Parathyroid adenoma (tissue), 2 donors: ENCODE measurements at regions not wholly inside any gene's neighbourhood (a gene's known extent, or its start where the extent isn't known, plus 50 kb on each side); places are given as distances from the start of the nearest gene placed in this dataset.

Experiments
- H2AFZ ChIP-seq: fragments of 300-600 bp; sonication (generic); one replicate; pipeline ENCODE4 v1.7.0; 2017; ENCODE audit warnings: antibody characterized with exemption, mild to moderate bottlenecking
- H3K27ac ChIP-seq: fragments of 300-600 bp; sonication (generic); one replicate; pipeline ENCODE4 v1.7.0; 2017
- H3K27me3 ChIP-seq: fragments of 300-600 bp; sonication (generic); one replicate; pipeline ENCODE4 v1.7.0; 2017; ENCODE audit warnings: low read length; ENCODE audit not compliant: control insufficient read depth, insufficient read depth
- H3K36me3 ChIP-seq: fragments of 300-600 bp; sonication (generic); one replicate; pipeline ENCODE4 v1.7.0; 2017; ENCODE audit warnings: low read length; ENCODE audit not compliant: control insufficient read depth, insufficient read depth
- H3K4me1 ChIP-seq: fragments of 300-600 bp; sonication (generic); one replicate; pipeline ENCODE4 v1.7.0; 2017; ENCODE audit warnings: control low read depth
- H3K4me2 ChIP-seq: fragments of 300-600 bp; sonication (generic); one replicate; pipeline ENCODE4 v1.7.0; 2017; ENCODE audit warnings: low read length
- H3K4me3 ChIP-seq: fragments of 300-600 bp; sonication (generic); one replicate; pipeline ENCODE4 v1.7.0; 2017; ENCODE audit warnings: low read depth, low read length
- H3K79me2 ChIP-seq: fragments of 300-600 bp; sonication (generic); one replicate; pipeline ENCODE4 v1.7.0; 2017; ENCODE audit warnings: control low read depth
- H3K9ac ChIP-seq: fragments of 300-600 bp; sonication (generic); one replicate; pipeline ENCODE4 v1.7.0; 2017; ENCODE audit warnings: mild to moderate bottlenecking
- H3K9me3 ChIP-seq: fragments of 300-600 bp; sonication (generic); one replicate; pipeline ENCODE4 v1.7.0; 2017; ENCODE audit warnings: low read length; ENCODE audit not compliant: control insufficient read depth
- TF ChIP-seq, protein P1 (sequence below): fragments of 300-600 bp; sonication (generic); IDR thresholded peaks from one replicate; pipeline ENCODE4 v1.7.0; 2017; ENCODE audit warnings: antibody characterized with exemption, mild to moderate bottlenecking
- donor health status: primary hyperparathyroidism.

DNA sequence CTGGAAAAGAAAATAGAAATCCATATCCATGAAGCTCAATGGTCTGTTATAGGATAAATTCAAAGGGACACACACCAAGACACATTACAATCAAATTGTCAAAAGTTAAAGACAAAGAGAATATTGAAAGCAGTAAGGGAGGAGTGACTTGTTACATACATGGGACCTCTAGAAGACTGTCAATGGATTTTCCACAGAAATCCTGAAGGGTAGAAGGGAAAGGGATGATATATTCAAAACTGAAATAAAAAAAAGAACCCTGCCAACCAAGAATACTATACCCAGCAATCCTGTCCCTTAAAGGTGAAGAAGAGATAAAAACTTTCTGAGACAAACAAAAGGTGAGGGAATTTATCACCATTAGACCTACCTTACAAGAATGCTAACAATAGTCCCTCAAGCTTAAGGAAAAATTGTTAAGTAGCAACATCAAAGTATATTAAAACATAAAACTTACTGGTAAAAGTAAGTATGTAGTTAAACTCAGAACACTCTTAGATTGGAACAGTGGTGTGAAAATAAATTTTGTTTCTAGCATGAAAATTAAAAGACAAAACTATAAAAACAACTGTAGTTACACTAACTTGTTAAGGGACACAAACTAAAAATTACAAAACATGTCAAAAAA is 103.2 kb upstream of the APP start:
- Histone ChIP-seq H3K9me3 (no peaks in the 10 kb centered on the region), H3K9ac (no peak overlapping the region), H3K4me1 (no peaks in the 10 kb centered on the region), H2AFZ (no peak overlapping the region), H3K27ac (no peak overlapping the region), H3K4me3 (no peak overlapping the region), H3K79me2 (no peaks in the 10 kb centered on the region), H3K36me3 (no peaks in the 10 kb centered on the region), H3K27me3 (no peaks in the 10 kb centered on the region), H3K4me2 (no peak overlapping the region)
- TF ChIP-seq, protein P1, sequence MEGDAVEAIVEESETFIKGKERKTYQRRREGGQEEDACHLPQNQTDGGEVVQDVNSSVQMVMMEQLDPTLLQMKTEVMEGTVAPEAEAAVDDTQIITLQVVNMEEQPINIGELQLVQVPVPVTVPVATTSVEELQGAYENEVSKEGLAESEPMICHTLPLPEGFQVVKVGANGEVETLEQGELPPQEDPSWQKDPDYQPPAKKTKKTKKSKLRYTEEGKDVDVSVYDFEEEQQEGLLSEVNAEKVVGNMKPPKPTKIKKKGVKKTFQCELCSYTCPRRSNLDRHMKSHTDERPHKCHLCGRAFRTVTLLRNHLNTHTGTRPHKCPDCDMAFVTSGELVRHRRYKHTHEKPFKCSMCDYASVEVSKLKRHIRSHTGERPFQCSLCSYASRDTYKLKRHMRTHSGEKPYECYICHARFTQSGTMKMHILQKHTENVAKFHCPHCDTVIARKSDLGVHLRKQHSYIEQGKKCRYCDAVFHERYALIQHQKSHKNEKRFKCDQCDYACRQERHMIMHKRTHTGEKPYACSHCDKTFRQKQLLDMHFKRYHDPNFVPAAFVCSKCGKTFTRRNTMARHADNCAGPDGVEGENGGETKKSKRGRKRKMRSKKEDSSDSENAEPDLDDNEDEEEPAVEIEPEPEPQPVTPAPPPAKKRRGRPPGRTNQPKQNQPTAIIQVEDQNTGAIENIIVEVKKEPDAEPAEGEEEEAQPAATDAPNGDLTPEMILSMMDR: no peak

DNA sequence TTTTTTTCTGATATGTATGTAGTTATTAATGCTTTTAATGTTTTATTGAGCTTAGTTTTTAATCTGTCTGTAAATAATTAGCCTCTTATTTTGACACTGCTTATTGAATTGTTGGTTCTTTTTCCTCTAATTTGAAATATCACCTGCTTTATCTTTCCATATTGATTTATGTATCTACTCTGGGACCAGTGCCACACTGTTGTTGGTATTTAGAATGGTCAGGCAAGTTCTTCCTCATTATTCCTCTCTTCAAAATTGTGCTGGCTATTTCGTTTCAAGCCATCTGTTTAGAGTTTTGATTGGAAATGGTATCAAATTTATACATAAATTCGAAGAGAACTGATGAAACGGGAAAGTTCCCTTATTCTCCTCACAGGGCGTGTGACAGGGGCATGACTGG is 96.8 kb upstream of the APP start:
- no peak overlapping the region for H3K4me3 ChIP-seq
- H3K9ac ChIP-seq: no peak overlapping the region
- H2AFZ ChIP-seq: no peak overlapping the region
- H3K9me3 ChIP-seq: no peaks in the 10 kb centered on the region
- TF ChIP-seq, protein P1: no peak
- H3K79me2 ChIP-seq: no peaks in the 10 kb centered on the region
- no peaks in the 10 kb centered on the region for H3K36me3 ChIP-seq
- H3K4me2 ChIP-seq: no peak overlapping the region
- H3K27me3 ChIP-seq: no peaks in the 10 kb centered on the region
- H3K27ac ChIP-seq: no peak overlapping the region
- no peaks in the 10 kb centered on the region for H3K4me1 ChIP-seq

DNA sequence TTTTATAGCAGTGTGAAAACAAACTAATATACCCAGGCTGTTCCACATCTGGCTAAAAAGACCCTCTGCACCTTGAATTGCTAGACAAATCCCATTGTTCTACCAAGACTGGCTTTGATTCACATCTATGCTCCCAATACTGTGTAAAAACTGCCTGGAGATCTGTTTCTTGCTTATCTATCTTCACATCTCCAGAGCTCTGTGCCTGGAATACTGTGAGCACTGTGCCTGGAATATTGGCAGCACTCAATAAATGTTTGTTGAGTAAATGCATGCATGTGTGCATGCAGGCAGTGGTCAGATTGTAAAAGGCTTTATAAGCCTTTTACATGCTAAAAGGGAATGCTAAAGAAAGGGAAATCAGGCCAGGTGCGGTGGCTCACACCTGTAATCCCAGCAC is 75.5 kb upstream of the APP start:
- H3K4me2 ChIP-seq: no peak overlapping the region
- no peak overlapping the region for H3K4me3 ChIP-seq
- no peak overlapping the region for H3K9ac ChIP-seq
- H3K79me2 ChIP-seq: no peaks in the 10 kb centered on the region
- H2AFZ ChIP-seq: no peak overlapping the region
- TF ChIP-seq, protein P1: no peak
- no peaks in the 10 kb centered on the region for H3K27me3 ChIP-seq
- no peaks in the 10 kb centered on the region for H3K9me3 ChIP-seq
- no peak overlapping the region for H3K27ac ChIP-seq
- no peaks in the 10 kb centered on the region for H3K4me1 ChIP-seq
- no peaks in the 10 kb centered on the region for H3K36me3 ChIP-seq

DNA sequence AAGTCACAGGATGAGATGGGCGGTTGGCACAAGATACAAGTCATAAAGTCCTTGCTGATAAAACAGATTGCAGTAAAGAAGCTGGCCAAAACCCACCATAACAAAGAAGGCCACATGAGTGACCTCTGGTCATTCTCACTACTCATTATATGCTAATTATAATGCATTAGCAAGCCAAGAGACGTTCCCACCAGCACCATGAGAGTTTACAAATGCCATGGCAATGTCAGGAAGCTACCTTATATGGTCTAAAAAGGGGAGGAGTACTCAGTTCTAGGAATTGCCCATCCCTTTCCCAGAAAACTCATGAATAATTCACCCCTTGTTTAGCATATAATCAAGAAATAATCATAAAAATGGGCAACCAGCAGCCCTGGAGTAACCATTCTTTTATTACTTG is 74.9 kb upstream of the APP start:
- Histone ChIP-seq H3K36me3 (no peaks in the 10 kb centered on the region), H3K27ac (no peak overlapping the region), H2AFZ (no peak overlapping the region), H3K27me3 (no peaks in the 10 kb centered on the region), H3K4me2 (no peak overlapping the region), H3K79me2 (no peaks in the 10 kb centered on the region), H3K4me1 (no peaks in the 10 kb centered on the region), H3K9ac (no peak overlapping the region), H3K9me3 (no peaks in the 10 kb centered on the region), H3K4me3 (no peak overlapping the region)
- TF ChIP-seq, protein P1: no peak

DNA sequence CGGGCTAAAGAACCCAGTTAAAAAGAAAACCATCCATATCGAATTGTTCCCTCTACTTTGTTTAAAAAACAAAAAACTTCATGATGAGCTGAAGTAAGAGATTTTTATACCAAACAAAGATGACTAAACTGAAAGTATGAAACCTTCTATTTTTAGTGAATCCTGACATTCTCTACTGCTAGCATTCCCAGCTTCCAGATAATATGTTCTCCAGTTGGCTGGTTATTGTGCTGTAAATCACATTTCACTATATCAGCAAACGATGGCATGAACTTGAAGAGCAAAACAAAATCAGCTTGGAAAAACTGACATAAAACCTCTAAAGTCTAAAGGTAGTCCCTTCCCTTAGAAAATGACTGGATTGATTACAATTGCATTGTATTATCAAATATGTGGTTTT is 68.1 kb upstream of the APP start:
- Histone ChIP-seq H3K9ac (no peak overlapping the region), H3K4me3 (no peak overlapping the region), H3K79me2 (no peaks in the 10 kb centered on the region), H3K27ac (no peak overlapping the region), H3K36me3 (no peaks in the 10 kb centered on the region), H3K9me3 (no peaks in the 10 kb centered on the region), H3K27me3 (no peaks in the 10 kb centered on the region), H2AFZ (no peak overlapping the region), H3K4me1 (no peaks in the 10 kb centered on the region), H3K4me2 (no peak overlapping the region)
- TF ChIP-seq, protein P1: no peak
